ENCODE measurements at regions not wholly inside any gene's neighbourhood (a gene's known extent, or its start where the extent isn't known, plus 50 kb on each side); places are given as distances from the start of the nearest gene placed in this dataset.

GRCh38 chr3:105997466-105997799 lies 128.6 kb upstream of the CBLB start:
- no peak overlapping the region for H3K4me3 ChIP-seq (ENCODE audit: low read length)
- no peak for TF ChIP-seq ZNF274 (IDR thresholded peaks at IDR 0.05; ENCODE audit: low read depth, low read length)

GRCh38 chr3:105997800-105998526 lies 129.2 kb upstream of the CBLB start:
- TF ChIP-seq ZNF274 (IDR thresholded peaks at IDR 0.05; ENCODE audit: low read depth, low read length), result no peak
- no peak overlapping the region for H3K4me3 ChIP-seq (ENCODE audit: low read length)

GRCh38 chr3:105999856-106000255 lies 131.0 kb upstream of the CBLB start:
- no peak for TF ChIP-seq ZNF274 (IDR thresholded peaks at IDR 0.05; ENCODE audit: low read depth, low read length)
- no peak overlapping the region for H3K4me3 ChIP-seq (ENCODE audit: low read length)

DNA sequence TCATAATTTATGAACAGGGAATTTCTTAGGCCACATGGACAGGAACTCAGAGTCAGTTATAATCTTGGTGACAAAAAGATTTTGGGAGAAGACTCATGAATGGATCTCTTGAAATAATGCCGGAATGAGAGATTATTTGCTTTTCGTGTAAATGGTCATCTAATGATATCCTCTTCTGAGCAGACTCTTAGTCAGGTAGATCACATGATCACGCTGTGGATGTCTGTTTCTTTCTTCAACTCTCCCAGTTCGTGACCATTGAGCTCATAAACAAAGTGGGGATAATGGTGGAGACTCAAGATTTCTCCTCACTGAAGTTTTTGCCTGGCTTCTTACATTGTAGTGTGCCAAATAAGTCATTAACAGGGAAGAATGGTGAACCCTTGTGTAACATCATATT lies 133.1 kb upstream of the CBLB start:
- no peak for TF ChIP-seq ZNF274 (IDR thresholded peaks at IDR 0.05; ENCODE audit: low read depth, low read length)
- H3K4me3 ChIP-seq (ENCODE audit: low read length), result no peak overlapping the region

DNA sequence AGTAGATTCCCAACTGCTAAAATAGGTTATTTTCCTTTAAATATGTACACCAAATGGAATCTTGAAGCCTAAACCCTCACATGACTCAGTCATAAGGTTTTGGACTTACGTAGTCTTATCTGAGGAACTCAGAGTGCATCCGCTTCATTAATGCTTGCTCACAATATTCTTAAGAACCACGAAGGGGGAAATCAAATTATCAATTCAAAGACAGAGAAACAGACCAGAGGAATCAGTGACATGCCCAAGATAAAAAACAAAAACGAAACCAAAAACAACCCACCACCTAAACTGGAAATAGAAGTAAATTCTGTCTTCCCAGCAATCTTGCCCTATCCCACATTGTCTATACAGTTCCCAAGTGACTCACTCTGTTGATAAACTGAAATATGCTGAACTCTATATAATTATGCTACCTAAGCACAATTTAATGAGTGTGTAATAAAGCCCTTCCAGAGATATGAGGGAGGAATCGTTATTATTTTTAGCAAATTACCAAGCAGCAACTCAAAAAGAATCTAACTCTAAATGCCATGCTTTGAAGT lies 135.4 kb upstream of the CBLB start:
- no peak overlapping the region for H3K4me3 ChIP-seq (ENCODE audit: low read length)

GRCh38 chr3:106004826-106005225 lies 136.0 kb upstream of the CBLB start:
- no peak for TF ChIP-seq ZNF274 (IDR thresholded peaks at IDR 0.05; ENCODE audit: low read depth, low read length)
- H3K4me3 ChIP-seq (ENCODE audit: low read length), result no peak overlapping the region

More for the DNA sequence above, 135.4 kb upstream of the CBLB start:
- no peak for TF ChIP-seq ZNF274 (IDR thresholded peaks at IDR 0.05; ENCODE audit: low read depth, low read length)

DNA sequence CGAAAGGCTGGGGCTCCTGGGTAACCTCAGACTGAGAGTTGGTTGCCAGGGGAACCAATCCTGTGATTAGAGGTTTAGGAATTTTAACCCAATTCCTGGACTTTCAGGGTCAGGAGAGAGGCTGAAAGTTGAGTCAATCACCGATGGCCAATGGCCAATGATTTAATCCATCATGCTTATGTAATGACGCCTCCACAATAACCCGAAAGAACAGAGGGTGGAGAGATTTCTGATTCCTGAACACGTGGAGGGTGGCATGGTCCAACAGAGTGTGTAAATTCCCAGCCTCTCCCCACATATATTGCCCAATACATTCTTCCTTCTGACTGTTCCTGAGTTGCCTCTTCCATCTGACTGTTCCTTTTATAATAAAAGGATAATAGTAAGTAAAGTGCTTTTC lies 137.2 kb upstream of the CBLB start:
- no peak for TF ChIP-seq ZNF274 (IDR thresholded peaks at IDR 0.05; ENCODE audit: low read depth, low read length)
- no peak overlapping the region for H3K4me3 ChIP-seq (ENCODE audit: low read length)

DNA sequence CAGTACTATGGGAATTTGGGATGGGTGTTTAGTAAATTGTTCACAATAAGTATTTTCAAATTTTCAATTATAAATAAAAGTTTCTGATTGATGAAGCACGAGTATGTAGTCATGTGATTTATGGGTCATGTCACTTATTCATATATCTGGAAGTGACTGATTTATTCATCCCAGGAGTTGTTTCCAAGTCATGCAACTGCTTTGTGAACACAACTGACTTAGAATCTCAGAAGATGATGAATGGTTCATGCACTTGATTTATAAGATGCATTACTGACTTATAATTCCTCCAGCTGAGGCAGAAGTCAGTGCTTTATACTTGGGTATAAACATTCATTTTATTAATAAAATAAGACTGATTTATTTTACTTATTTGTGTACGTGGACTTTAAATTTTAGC lies 137.8 kb upstream of the CBLB start:
- no peak for TF ChIP-seq ZNF274 (IDR thresholded peaks at IDR 0.05; ENCODE audit: low read depth, low read length)
- H3K4me3 ChIP-seq (ENCODE audit: low read length), result no peak overlapping the region

DNA sequence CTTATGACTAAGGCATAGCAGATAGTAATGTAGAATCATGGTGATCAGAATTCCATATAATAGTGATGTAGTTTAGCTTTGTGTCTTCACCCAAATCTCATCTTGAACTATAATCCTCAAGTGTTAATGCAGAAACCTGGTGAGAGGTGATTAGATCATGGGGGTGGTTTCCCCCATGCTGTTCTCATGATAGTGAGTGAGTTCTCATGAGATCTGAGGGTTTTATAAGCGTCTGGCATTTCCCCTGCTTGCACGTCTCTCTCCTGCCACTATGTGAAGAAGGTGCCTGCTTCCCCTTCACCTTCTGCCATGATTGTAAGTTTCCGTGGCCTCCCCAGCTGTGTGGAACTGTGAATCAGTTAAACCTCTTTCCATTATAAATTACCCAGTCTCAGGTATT lies 138.7 kb upstream of the CBLB start:
- no peak for TF ChIP-seq ZNF274 (IDR thresholded peaks at IDR 0.05; ENCODE audit: low read depth, low read length)
- no peak overlapping the region for H3K4me3 ChIP-seq (ENCODE audit: low read length)

GRCh38 chr3:106008766-106009165 lies 140.0 kb upstream of the CBLB start:
- no peak for TF ChIP-seq ZNF274 (IDR thresholded peaks at IDR 0.05; ENCODE audit: low read depth, low read length)
- H3K4me3 ChIP-seq (ENCODE audit: low read length), result no peak overlapping the region

DNA sequence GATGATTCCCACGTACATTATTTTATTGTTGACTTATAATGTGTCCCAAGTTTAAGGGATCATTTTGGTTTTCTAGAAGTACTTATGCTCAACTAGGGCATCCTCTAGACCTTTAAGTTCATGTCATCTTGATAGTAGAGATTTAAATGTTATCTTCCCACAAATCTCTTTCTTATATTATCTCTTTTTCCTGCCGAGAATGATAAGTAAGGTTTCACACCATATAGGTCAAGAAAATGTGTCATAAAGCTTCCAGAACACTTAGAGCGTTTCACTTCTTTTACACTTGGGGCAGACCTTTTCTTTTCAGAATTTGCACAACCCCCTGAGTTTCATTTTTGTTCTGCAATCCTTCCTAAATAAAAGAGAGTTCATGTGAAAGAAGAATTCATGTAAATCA lies 142.0 kb upstream of the CBLB start:
- no peak for TF ChIP-seq ZNF274 (IDR thresholded peaks at IDR 0.05; ENCODE audit: low read depth, low read length)
- H3K4me3 ChIP-seq (ENCODE audit: low read length), result no peak overlapping the region

- TF ChIP-seq ZNF274 (IDR thresholded peaks at IDR 0.05; ENCODE audit: low read depth, low read length), result no peak
- no peak overlapping the region for H3K4me3 ChIP-seq (ENCODE audit: low read length)
Measured at GRCh38 chr3:106013971-106014370, 145.2 kb upstream of the CBLB start.

DNA sequence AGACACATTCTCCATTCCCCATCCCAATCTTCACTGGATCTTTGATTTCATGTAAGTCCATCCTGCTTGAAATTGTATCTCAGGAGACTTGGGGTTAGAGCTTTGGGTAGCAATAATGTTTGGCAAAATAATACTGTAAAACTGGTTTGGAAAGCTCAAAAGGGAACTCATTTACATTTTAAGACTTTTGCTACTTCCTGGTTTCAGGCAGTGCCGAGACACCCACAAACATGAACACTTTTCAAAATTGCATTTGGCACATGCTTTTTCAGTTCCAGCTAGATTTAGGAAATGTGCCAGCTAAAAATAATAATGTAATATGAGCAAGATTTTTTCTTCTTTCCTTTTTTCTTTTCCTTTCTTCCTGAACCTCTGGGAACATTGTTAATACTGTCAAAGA lies 145.7 kb upstream of the CBLB start:
- no peak overlapping the region for H3K4me3 ChIP-seq (ENCODE audit: low read length)
- no peak for TF ChIP-seq ZNF274 (IDR thresholded peaks at IDR 0.05; ENCODE audit: low read depth, low read length)

DNA sequence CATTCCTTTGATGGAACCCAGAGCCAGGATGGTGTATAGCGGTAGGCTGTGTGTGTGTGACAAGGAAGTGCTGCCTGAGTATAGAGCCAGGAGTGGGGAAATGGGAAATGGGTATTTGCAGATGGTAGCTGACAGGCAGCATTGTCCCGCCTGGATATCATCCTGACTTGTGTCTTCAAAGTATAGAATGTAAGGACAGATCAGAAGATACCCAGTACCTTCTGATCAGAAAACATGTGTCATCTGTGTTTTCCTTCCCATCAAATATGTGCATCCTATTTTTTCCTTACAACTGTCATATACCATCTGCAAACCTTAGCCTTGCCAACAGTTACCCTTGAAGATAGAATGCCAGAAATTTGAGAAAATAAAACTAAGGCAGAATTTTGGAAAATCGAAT lies 146.2 kb upstream of the CBLB start:
- no peak for TF ChIP-seq ZNF274 (IDR thresholded peaks at IDR 0.05; ENCODE audit: low read depth, low read length)
- no peak overlapping the region for H3K4me3 ChIP-seq (ENCODE audit: low read length)

- no peak overlapping the region for H3K4me3 ChIP-seq (ENCODE audit: low read length)
- no peak for TF ChIP-seq ZNF274 (IDR thresholded peaks at IDR 0.05; ENCODE audit: low read depth, low read length)
Measured at GRCh38 chr3:106018102-106018501, 149.3 kb upstream of the CBLB start.

Measured in GM08714 (cell line).